B cell (primary cell): ENCODE measurements at regions not wholly inside any gene's neighbourhood (a gene's known extent, or its start where the extent isn't known, plus 50 kb on each side); places are given as distances from the start of the nearest gene placed in this dataset.

Source experiments
- ATAC-seq: fragments of 200-7000 bp; cut with Tn5 transposase; one replicate; pipeline ENCODE4 v1.10.0; 2021; ENCODE audit warnings: low read depth, mild to moderate bottlenecking, moderate number of reproducible peaks, moderate library complexity
- CTCF ChIA-PET: fragments of 350-600 bp; sonication (Branson Sonifier 250); formaldehyde crosslinking; loops from one replicate; lab custom pipeline; 2021; ENCODE audit warnings: antibody characterized with exemption, inconsistent platforms; lab: Charles Lee
- POLR2A ChIA-PET: fragments of 350-600 bp; sonication (Branson Sonifier 250); formaldehyde crosslinking; loops from one replicate; lab custom pipeline; 2021; ENCODE audit warnings: antibody characterized with exemption; lab: Charles Lee
- DNase-seq: peaks from one replicate; pipeline ENCODE4 v3.0.0; 2013
- H2AFZ ChIP-seq: 2 replicates; pipeline ENCODE4 v1.6.1; 2012; ENCODE audit warnings: mild to moderate bottlenecking, low read depth, low read length; ENCODE audit not compliant: insufficient read depth, poor library complexity, severe bottlenecking
- H3K27ac ChIP-seq, 2 donors: 1 replicate in 1 of 2; 2 replicates in 1 of 2; pipeline ENCODE4 v1.5.1; 2012 to 2013; ENCODE audit warnings: low read length in 2 of 2, mild to moderate bottlenecking in 2 of 2, moderate library complexity in 1 of 2
- H3K27me3 ChIP-seq, 4 experiments: fragments of 200-600 bp in 1 of 4; sonication (generic) in 1 of 4; replicated peaks in 1 of 4; 1 replicate in 2 of 4; 2 replicates in 2 of 4; pipeline versions ENCODE4 v1.6.1 to v1.7.0; 2013 to 2016; ENCODE audit warnings: low read length in 3 of 4, mild to moderate bottlenecking in 2 of 4, mixed read lengths in 1 of 4, moderate library complexity in 1 of 4; ENCODE audit not compliant: insufficient read depth in 4 of 4, control insufficient read depth in 3 of 4; ENCODE audit errors: control extremely low read depth in 1 of 4
- H3K36me3 ChIP-seq, 2 experiments: replicated peaks in 1 of 2; 1 replicate in 1 of 2; 2 replicates in 1 of 2; pipeline versions ENCODE4 v1.6.1 to v1.7.1; 2013; ENCODE audit warnings: low read length in 1 of 2; ENCODE audit not compliant: insufficient read depth in 2 of 2, control insufficient read depth in 1 of 2; ENCODE audit errors: control extremely low read depth in 1 of 2, extremely low read depth in 1 of 2
- H3K4me1 ChIP-seq, 2 donors: fragments of 200-600 bp in 1 of 2; sonication (generic) in 1 of 2; 1 replicate in 1 of 2; 2 replicates in 1 of 2; pipeline versions ENCODE4 v1.5.1 to v1.6.1; 2013 to 2017; ENCODE audit warnings: low read length in 2 of 2; ENCODE audit not compliant: control insufficient read depth in 2 of 2, insufficient read depth in 2 of 2
- H3K4me2 ChIP-seq: replicated peaks from 2 replicates; pipeline ENCODE3; 2012; ENCODE audit warnings: mild to moderate bottlenecking, low read depth, low read length; ENCODE audit not compliant: poor library complexity, severe bottlenecking
- H3K4me3 ChIP-seq, 5 experiments: fragments of 200-600 bp in 1 of 5; sonication (generic) in 1 of 5; 1 replicate in 3 of 5; 2 replicates in 2 of 5; pipeline versions ENCODE4 v1.5.1 to v1.7.0; 2011 to 2016; ENCODE audit warnings: low read length in 4 of 5, mild to moderate bottlenecking in 4 of 5, low read depth in 2 of 5, control low read depth in 1 of 5, moderate library complexity in 1 of 5; ENCODE audit not compliant: insufficient read depth in 1 of 5; ENCODE audit errors: control extremely low read depth in 1 of 5, extremely low read depth in 1 of 5
- H3K79me2 ChIP-seq: fragments of 200-600 bp; sonication (generic); one replicate; pipeline ENCODE4 v1.6.0; 2016; ENCODE audit warnings: low read length; ENCODE audit not compliant: control insufficient read depth, insufficient read depth
- H3K9ac ChIP-seq: fragments of 200-600 bp; sonication (generic); 2 replicates; pipeline ENCODE4 v1.6.1; 2017; ENCODE audit warnings: mild to moderate bottlenecking, low read length, moderate library complexity
- H3K9me3 ChIP-seq, 3 donors: one replicate each; pipeline versions ENCODE4 v1.6.1 to v1.7.1; 2013; ENCODE audit warnings: low read length in 2 of 3; ENCODE audit not compliant: control insufficient read depth in 2 of 3, insufficient read depth in 1 of 3; ENCODE audit errors: control extremely low read depth in 1 of 3
- H4K20me1 ChIP-seq: 2 replicates; pipeline ENCODE4 v1.6.0; 2012; ENCODE audit warnings: mild to moderate bottlenecking, low read length; ENCODE audit not compliant: insufficient read depth, control insufficient read depth, poor library complexity, severe bottlenecking
- H3K27ac Mint-ChIP-seq: one replicate; pipeline ENCODE4 v1.8.0; 2021; ENCODE audit warnings: mixed read lengths
- H3K27me3 Mint-ChIP-seq: one replicate; pipeline ENCODE4 v1.8.0; 2021; ENCODE audit warnings: mixed read lengths
- H3K4me1 Mint-ChIP-seq: one replicate; pipeline ENCODE4 v1.8.0; 2021; ENCODE audit warnings: mixed read lengths
- H3K4me3 Mint-ChIP-seq: one replicate; pipeline ENCODE4 v1.8.0; 2021; ENCODE audit warnings: mixed read lengths
- H3K9me3 Mint-ChIP-seq: one replicate; pipeline ENCODE4 v1.8.0; 2022; ENCODE audit warnings: mixed read lengths; ENCODE audit not compliant: insufficient read depth
- EZH2 ChIP-seq: IDR thresholded peaks from 2 replicates; pipeline ENCODE4 v1.6.1; 2012; ENCODE audit warnings: borderline replicate concordance, low read depth, mild to moderate bottlenecking, moderate library complexity, low read length; ENCODE audit not compliant: insufficient read depth, poor library complexity, severe bottlenecking
- WGBS: methylation state at CpG from one replicate; pipeline ENCODE4 v1.1.5; 2013; ENCODE audit warnings: missing lambda C conversion rate; ENCODE audit not compliant: insufficient coverage; 5-methylcytosine and 5-hydroxymethylcytosine counted together
- intact Hi-C: fragments of 100-400 bp; cut with micrococcal nuclease; formaldehyde crosslinking; loops from one replicate; pipeline ENCODE4 v1.10.0; 2022
- TF ChIP-seq, protein P1 (sequence below): fragments of 200-600 bp; IDR thresholded peaks from one replicate; pipeline ENCODE4 v1.8.0; 2022; ENCODE audit warnings: antibody characterized with exemption, mild to moderate bottlenecking

DNA sequence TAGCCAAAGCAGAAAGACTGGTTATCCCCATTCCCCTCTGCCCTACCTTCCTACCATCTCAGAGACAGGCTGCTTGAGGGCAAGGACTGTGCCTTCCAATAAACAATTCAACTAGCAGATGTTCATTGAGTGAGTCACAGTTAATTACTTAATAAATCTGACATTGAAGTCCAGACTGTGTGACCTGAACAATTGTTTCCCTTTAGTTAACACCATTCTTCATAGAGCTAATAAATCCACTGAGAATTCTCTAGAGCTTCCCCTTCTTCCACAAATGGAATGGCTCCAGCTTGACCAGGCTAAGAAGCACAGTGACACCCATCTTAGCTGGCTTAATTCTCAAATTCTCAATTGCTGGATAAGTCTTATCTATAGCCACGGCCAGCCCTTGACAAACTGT lies 61.9 kb upstream of the GJA5 start:
- ChIA-PET POLR2A (no interaction called here), CTCF (no interaction called here)
- no peak overlapping the region for H3K4me2 ChIP-seq
- H3K4me1 ChIP-seq, result no peaks in the 10 kb centered on the region
- no peak overlapping the region for H3K9ac ChIP-seq
- H3K9me3 ChIP-seq, result no peaks in the 10 kb centered on the region
- DNase-seq (no peak), ATAC-seq (no peak)
- H3K4me3 ChIP-seq, result no peak overlapping the region
- no peaks in the 10 kb centered on the region for H4K20me1 ChIP-seq
- Mint-ChIP-seq H3K27ac (no peak overlapping the region), H3K4me3 (no peak overlapping the region), H3K9me3 (no peaks in the 10 kb centered on the region), H3K27me3 (peaks cover 28% of the 10 kb centered on the region), H3K4me1 (no peaks in the 10 kb centered on the region)
- H3K79me2 ChIP-seq, result no peaks in the 10 kb centered on the region
- TF ChIP-seq, protein P1, sequence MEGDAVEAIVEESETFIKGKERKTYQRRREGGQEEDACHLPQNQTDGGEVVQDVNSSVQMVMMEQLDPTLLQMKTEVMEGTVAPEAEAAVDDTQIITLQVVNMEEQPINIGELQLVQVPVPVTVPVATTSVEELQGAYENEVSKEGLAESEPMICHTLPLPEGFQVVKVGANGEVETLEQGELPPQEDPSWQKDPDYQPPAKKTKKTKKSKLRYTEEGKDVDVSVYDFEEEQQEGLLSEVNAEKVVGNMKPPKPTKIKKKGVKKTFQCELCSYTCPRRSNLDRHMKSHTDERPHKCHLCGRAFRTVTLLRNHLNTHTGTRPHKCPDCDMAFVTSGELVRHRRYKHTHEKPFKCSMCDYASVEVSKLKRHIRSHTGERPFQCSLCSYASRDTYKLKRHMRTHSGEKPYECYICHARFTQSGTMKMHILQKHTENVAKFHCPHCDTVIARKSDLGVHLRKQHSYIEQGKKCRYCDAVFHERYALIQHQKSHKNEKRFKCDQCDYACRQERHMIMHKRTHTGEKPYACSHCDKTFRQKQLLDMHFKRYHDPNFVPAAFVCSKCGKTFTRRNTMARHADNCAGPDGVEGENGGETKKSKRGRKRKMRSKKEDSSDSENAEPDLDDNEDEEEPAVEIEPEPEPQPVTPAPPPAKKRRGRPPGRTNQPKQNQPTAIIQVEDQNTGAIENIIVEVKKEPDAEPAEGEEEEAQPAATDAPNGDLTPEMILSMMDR, result no peak
- no peak for TF ChIP-seq EZH2
- intact Hi-C loops, result no loop called here
- 73% methylated on average over 1 of the region's 1 CpG for whole genome bisulfite sequencing
- no peak overlapping the region for H2AFZ ChIP-seq
- H3K27ac ChIP-seq, result no peak overlapping the region
- H3K36me3 ChIP-seq, result no peaks in the 10 kb centered on the region
- H3K27me3 ChIP-seq, result peaks cover 0 to 7% (median 1%) of the 10 kb centered on the region in 4 experiments

DNA sequence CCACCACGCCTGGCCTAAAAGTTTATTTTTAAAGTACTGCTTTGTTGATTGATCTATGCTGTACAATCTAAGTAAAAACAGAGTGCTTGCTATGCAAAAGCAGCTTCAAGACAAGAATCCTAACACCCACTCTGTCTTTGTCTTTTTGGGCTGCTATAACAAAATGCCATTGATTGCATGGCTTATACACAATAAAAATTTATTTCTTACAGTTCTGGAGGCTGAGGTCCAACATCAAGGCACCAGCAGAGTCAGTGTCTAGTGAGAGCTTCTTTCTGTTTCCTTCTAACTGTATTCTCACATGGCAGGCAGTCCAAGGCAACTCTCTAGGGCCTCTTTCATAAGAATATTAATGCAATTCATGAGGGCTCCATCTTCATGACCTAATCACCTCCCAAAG lies 63.6 kb upstream of the GJA5 start:
- no peak overlapping the region for H3K27ac ChIP-seq
- H3K9ac ChIP-seq, result no peak overlapping the region
- intact Hi-C loops, result no loop called here
- 67% methylated on average over 1 of the region's 1 CpG for WGBS
- no peaks in the 10 kb centered on the region for H4K20me1 ChIP-seq
- TF ChIP-seq EZH2, result no peak
- TF ChIP-seq, protein P1, result no peak
- Mint-ChIP-seq H3K9me3 (no peaks in the 10 kb centered on the region), H3K4me1 (no peaks in the 10 kb centered on the region), H3K27ac (no peak overlapping the region), H3K27me3 (peaks cover 23% of the 10 kb centered on the region), H3K4me3 (no peak overlapping the region)
- no peaks in the 10 kb centered on the region for H3K79me2 ChIP-seq
- no peaks in the 10 kb centered on the region for H3K36me3 ChIP-seq
- no peak overlapping the region for H3K4me2 ChIP-seq
- H3K4me3 ChIP-seq, result no peak overlapping the region
- H3K9me3 ChIP-seq, result no peaks in the 10 kb centered on the region
- CTCF ChIA-PET, result no interaction called here
- peaks cover 0 to 4% (median under 1%) of the 10 kb centered on the region in 4 experiments for H3K27me3 ChIP-seq
- H3K4me1 ChIP-seq, result no peaks in the 10 kb centered on the region
- DNase-seq (no peak), ATAC-seq (no peak)
- POLR2A ChIA-PET, result no interaction called here
- no peak overlapping the region for H2AFZ ChIP-seq
